SU-DHL-6 (cell line): ENCODE measurements at regions not wholly inside any gene's neighbourhood (a gene's known extent, or its start where the extent isn't known, plus 50 kb on each side); places are given as distances from the start of the nearest gene placed in this dataset.

Experiments used
- H2AFZ ChIP-seq: fragments of 200-600 bp; sonication (generic); 2 replicates; pipeline ENCODE4 v1.6.1; 2014; ENCODE audit warnings: low read depth, mild to moderate bottlenecking, moderate library complexity, mixed read lengths, antibody characterized with exemption, low read length; ENCODE audit not compliant: severe bottlenecking
- H3F3A ChIP-seq: fragments of 200-600 bp; shearing (Covaris generic); 2 replicates; pipeline ENCODE4 v1.6.0; 2016; ENCODE audit warnings: antibody characterized with exemption, mild to moderate bottlenecking; ENCODE audit not compliant: insufficient read depth
- H3K27ac ChIP-seq: fragments of 200-600 bp; sonication (generic); 2 replicates; pipeline ENCODE4 v1.5.1; 2016; ENCODE audit warnings: low read depth, mild to moderate bottlenecking, low read length, moderate library complexity, mixed read lengths
- H3K27me3 ChIP-seq: fragments of 200-600 bp; sonication (generic), shearing (Covaris generic); 2 replicates; pipeline ENCODE4 v1.6.0; 2014; ENCODE audit warnings: mild to moderate bottlenecking, low read length
- H3K36me3 ChIP-seq: fragments of 200-600 bp; sonication (generic); 2 replicates; pipeline ENCODE4 v1.6.1; 2014; ENCODE audit warnings: mild to moderate bottlenecking, low read length, mixed read lengths
- H3K4me2 ChIP-seq: fragments of 300-600, 200-600 bp; shearing (Covaris generic), sonication (generic); 2 replicates; pipeline ENCODE4 v1.6.0; 2014; ENCODE audit warnings: low read length, low read depth, mild to moderate bottlenecking; ENCODE audit not compliant: poor library complexity, severe bottlenecking
- H3K4me3 ChIP-seq: fragments of 200-600 bp; sonication (generic); 2 replicates; pipeline ENCODE4 v1.5.1; 2014; ENCODE audit warnings: antibody characterized with exemption, low read length, mild to moderate bottlenecking, mixed read lengths; ENCODE audit not compliant: insufficient read depth, poor library complexity, severe bottlenecking
- H3K79me2 ChIP-seq: fragments of 200-600 bp; sonication (generic); 2 replicates; pipeline ENCODE4 v1.6.1; 2014; ENCODE audit warnings: mild to moderate bottlenecking, low read length, moderate library complexity; ENCODE audit not compliant: insufficient read depth
- H3K9ac ChIP-seq: fragments of 200-600 bp; sonication (generic); 2 replicates; pipeline ENCODE4 v1.7.0; 2014; ENCODE audit warnings: mild to moderate bottlenecking, low read length
- H3K9me2 ChIP-seq: fragments of 200-600 bp; sonication (generic); replicated peaks from 2 replicates; pipeline ENCODE4 v1.6.1; 2014; ENCODE audit warnings: low read length; ENCODE audit not compliant: insufficient read depth
- H3K9me3 ChIP-seq: fragments of 200-600 bp; sonication (generic); 2 replicates; pipeline ENCODE4 v1.6.1; 2014; ENCODE audit warnings: low read length, mixed read lengths; ENCODE audit not compliant: insufficient read depth
- H4K20me1 ChIP-seq: fragments of 200-600 bp; sonication (generic); 2 replicates; pipeline ENCODE4 v1.6.1; 2014; ENCODE audit warnings: low read depth, mild to moderate bottlenecking, antibody characterized with exemption, low read length, moderate library complexity, mixed read lengths
- CTCF ChIP-seq: fragments of 200-600 bp; sonication (generic); IDR thresholded peaks from one replicate; pipeline ENCODE4 v1.5.1; 2017; ENCODE audit warnings: antibody characterized with exemption, mild to moderate bottlenecking, low read length, moderate library complexity; ENCODE audit not compliant: insufficient read depth, poor library complexity, severe bottlenecking
- EZH2phosphoT487 ChIP-seq: fragments of 200-600 bp; sonication (generic), shearing (Covaris generic); conservative IDR thresholded peaks from 2 replicates; pipeline ENCODE4 v1.6.1; 2018; ENCODE audit warnings: mild to moderate bottlenecking, antibody characterized with exemption, low read length, moderate library complexity, mixed read lengths

GRCh38 chr13:73908809-73909208, 225.4 kb downstream of the KLF12 start:
- no peaks in the 10 kb centered on the region for H3K79me2 ChIP-seq
- H3K4me2 ChIP-seq: no peak overlapping the region
- H3F3A ChIP-seq: no peaks in the 10 kb centered on the region
- no peak overlapping the region for H3K27ac ChIP-seq
- no peak overlapping the region for H3K9ac ChIP-seq
- no peaks in the 10 kb centered on the region for H4K20me1 ChIP-seq
- no peaks in the 10 kb centered on the region for H3K9me2 ChIP-seq
- H3K4me3 ChIP-seq: no peak overlapping the region
- no peaks in the 10 kb centered on the region for H3K27me3 ChIP-seq
- no peaks in the 10 kb centered on the region for H3K9me3 ChIP-seq
- TF ChIP-seq EZH2phosphoT487 (no peak), CTCF (no peak)
- H3K36me3 ChIP-seq: no peaks in the 10 kb centered on the region
- no peak overlapping the region for H2AFZ ChIP-seq

GRCh38 chr13:73904625-73905024, 229.6 kb downstream of the KLF12 start:
- H2AFZ ChIP-seq: no peak overlapping the region
- no peak for TF ChIP-seq EZH2phosphoT487
- no peak overlapping the region for H3K27ac ChIP-seq
- H3K9ac ChIP-seq: no peak overlapping the region
- no peaks in the 10 kb centered on the region for H3K9me3 ChIP-seq
- H3K4me3 ChIP-seq: no peak overlapping the region
- H3K9me2 ChIP-seq: no peaks in the 10 kb centered on the region
- no peak overlapping the region for H3K4me2 ChIP-seq
- no peaks in the 10 kb centered on the region for H3F3A ChIP-seq
- no peaks in the 10 kb centered on the region for H3K27me3 ChIP-seq
- peaks cover 5% of the 10 kb centered on the region for H4K20me1 ChIP-seq
- H3K36me3 ChIP-seq: no peaks in the 10 kb centered on the region
- H3K79me2 ChIP-seq: no peaks in the 10 kb centered on the region

- no peaks in the 10 kb centered on the region for H3K9me3 ChIP-seq
- no peaks in the 10 kb centered on the region for H3K36me3 ChIP-seq
- no peaks in the 10 kb centered on the region for H3K27me3 ChIP-seq
- TF ChIP-seq EZH2phosphoT487 (no peak), CTCF (no peak)
- H3F3A ChIP-seq: no peaks in the 10 kb centered on the region
- no peak overlapping the region for H3K4me2 ChIP-seq
- H3K27ac ChIP-seq: no peak overlapping the region
- H3K79me2 ChIP-seq: no peaks in the 10 kb centered on the region
- peaks cover 5% of the 10 kb centered on the region for H4K20me1 ChIP-seq
- no peak overlapping the region for H3K9ac ChIP-seq
- no peak overlapping the region for H3K4me3 ChIP-seq
- no peaks in the 10 kb centered on the region for H3K9me2 ChIP-seq
- H2AFZ ChIP-seq: no peak overlapping the region
Measured at GRCh38 chr13:73903561-73903960, 230.6 kb downstream of the KLF12 start.

- H3K9me2 ChIP-seq: no peaks in the 10 kb centered on the region
- H3K79me2 ChIP-seq: no peaks in the 10 kb centered on the region
- H3K36me3 ChIP-seq: no peaks in the 10 kb centered on the region
- no peak overlapping the region for H3K27ac ChIP-seq
- H3K4me2 ChIP-seq: no peak overlapping the region
- H3K4me3 ChIP-seq: no peak overlapping the region
- no peaks in the 10 kb centered on the region for H3K27me3 ChIP-seq
- TF ChIP-seq EZH2phosphoT487 (no peak), CTCF (no peak)
- H3K9me3 ChIP-seq: no peaks in the 10 kb centered on the region
- H3F3A ChIP-seq: no peaks in the 10 kb centered on the region
- H4K20me1 ChIP-seq: peaks cover 5% of the 10 kb centered on the region
- H2AFZ ChIP-seq: no peak overlapping the region
- H3K9ac ChIP-seq: no peak overlapping the region
Measured at GRCh38 chr13:73902847-73903246, 231.4 kb downstream of the KLF12 start.
